KMS-11 (cell line): ENCODE measurements at regions not wholly inside any gene's neighbourhood (a gene's known extent, or its start where the extent isn't known, plus 50 kb on each side); places are given as distances from the start of the nearest gene placed in this dataset.

Source experiments
- H2AFZ ChIP-seq: fragments of 200-600 bp; sonication (generic); 2 replicates; pipeline ENCODE4 v1.6.1; 2016; ENCODE audit warnings: antibody characterized with exemption, mixed run types, low read depth
- H3K27ac ChIP-seq: fragments of 200-600 bp; sonication (generic); 2 replicates; pipeline ENCODE4 v1.6.1; 2016; ENCODE audit warnings: mild to moderate bottlenecking, mixed run types
- H3K27me3 ChIP-seq: fragments of 200-600 bp; sonication (generic); 2 replicates; pipeline ENCODE4 v1.6.1; 2017; ENCODE audit warnings: mild to moderate bottlenecking, low read depth, mixed run types, moderate library complexity; ENCODE audit not compliant: insufficient read depth
- H3K36me3 ChIP-seq: fragments of 200-600 bp; sonication (generic); 2 replicates; pipeline ENCODE4 v1.6.1; 2017; ENCODE audit warnings: mild to moderate bottlenecking, mixed run types; ENCODE audit not compliant: insufficient read depth
- H3K4me1 ChIP-seq: fragments of 200-600 bp; sonication (generic); 2 replicates; pipeline ENCODE4 v1.6.1; 2016; ENCODE audit warnings: mild to moderate bottlenecking, low read depth, mixed run types; ENCODE audit not compliant: poor library complexity, severe bottlenecking
- H3K4me2 ChIP-seq: fragments of 200-600 bp; sonication (generic); 2 replicates; pipeline ENCODE4 v1.7.0; 2016; ENCODE audit warnings: mild to moderate bottlenecking, mixed run types
- H3K4me3 ChIP-seq: fragments of 200-600 bp; sonication (generic); IDR thresholded peaks from 2 replicates; pipeline ENCODE4 v1.6.1; 2017; ENCODE audit warnings: low read depth, low read length, mixed read lengths; ENCODE audit not compliant: insufficient read depth
- H3K79me2 ChIP-seq: fragments of 200-600 bp; sonication (generic); 2 replicates; pipeline ENCODE4 v1.6.1; 2016; ENCODE audit warnings: low read depth, mixed run types; ENCODE audit not compliant: insufficient read depth
- H3K9ac ChIP-seq: fragments of 200-600 bp; sonication (generic); 2 replicates; pipeline ENCODE4 v1.6.1; 2016; ENCODE audit warnings: mild to moderate bottlenecking, mixed run types
- H4K20me1 ChIP-seq: fragments of 200-600 bp; sonication (generic); 2 replicates; pipeline ENCODE4 v1.6.1; 2016; ENCODE audit warnings: mild to moderate bottlenecking, mixed run types; ENCODE audit not compliant: insufficient read depth
- TF ChIP-seq, protein P1 (sequence below): fragments of 200-600 bp; sonication (generic); conservative IDR thresholded peaks from 2 replicates; pipeline ENCODE4 v1.6.1; 2017; ENCODE audit warnings: low read depth, mild to moderate bottlenecking, antibody characterized with exemption, low read length, moderate library complexity, mixed read lengths

DNA sequence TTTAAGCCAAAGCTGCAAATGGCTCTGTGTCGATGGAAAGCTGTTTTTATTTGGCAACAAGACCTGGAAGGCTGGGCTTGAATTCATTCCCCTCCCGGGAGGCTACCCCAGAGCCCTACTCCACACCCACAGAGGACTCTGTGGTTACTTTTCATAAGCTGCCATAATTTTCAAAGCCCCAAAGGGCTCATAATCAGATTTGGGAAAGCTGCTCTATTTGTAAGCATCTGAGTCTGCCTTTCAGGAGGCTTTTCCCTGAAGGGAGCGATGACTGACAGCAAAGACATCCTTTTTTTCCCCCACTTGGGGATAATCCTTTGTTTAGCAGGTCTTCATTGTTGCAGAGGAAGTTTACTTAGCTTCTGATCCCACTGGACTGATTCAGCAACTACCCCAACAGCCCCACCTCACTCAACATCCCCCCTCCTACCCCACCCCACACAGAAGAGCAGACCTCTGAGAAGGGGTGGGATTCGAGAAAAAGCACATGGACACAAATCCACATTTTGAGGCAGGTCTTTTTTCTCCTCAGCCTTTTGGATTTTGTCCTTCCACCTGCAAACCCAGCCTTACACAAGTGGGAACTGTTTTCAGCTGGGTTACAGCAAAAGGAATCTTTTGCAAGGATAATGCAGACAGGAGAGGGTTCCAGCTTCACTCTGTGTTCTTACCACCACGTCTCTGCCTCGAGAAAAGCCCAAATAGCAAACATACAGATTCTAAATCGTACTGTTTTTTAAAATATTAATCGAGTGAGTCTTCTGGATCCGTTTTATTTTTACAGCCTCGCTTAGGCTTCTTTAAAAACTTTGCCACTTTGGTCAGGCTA lies 244.4 kb upstream of the TUT7 start:
- Histone ChIP-seq H3K4me1 (no peaks in the 10 kb centered on the region), H3K4me2 (no peak overlapping the region), H2AFZ (no peak overlapping the region), H3K4me3 (no peak overlapping the region), H3K9ac (no peak overlapping the region), H3K36me3 (no peaks in the 10 kb centered on the region), H3K27ac (no peak overlapping the region), H3K27me3 (no peaks in the 10 kb centered on the region), H3K79me2 (no peaks in the 10 kb centered on the region), H4K20me1 (no peaks in the 10 kb centered on the region)
- TF ChIP-seq, protein P1, sequence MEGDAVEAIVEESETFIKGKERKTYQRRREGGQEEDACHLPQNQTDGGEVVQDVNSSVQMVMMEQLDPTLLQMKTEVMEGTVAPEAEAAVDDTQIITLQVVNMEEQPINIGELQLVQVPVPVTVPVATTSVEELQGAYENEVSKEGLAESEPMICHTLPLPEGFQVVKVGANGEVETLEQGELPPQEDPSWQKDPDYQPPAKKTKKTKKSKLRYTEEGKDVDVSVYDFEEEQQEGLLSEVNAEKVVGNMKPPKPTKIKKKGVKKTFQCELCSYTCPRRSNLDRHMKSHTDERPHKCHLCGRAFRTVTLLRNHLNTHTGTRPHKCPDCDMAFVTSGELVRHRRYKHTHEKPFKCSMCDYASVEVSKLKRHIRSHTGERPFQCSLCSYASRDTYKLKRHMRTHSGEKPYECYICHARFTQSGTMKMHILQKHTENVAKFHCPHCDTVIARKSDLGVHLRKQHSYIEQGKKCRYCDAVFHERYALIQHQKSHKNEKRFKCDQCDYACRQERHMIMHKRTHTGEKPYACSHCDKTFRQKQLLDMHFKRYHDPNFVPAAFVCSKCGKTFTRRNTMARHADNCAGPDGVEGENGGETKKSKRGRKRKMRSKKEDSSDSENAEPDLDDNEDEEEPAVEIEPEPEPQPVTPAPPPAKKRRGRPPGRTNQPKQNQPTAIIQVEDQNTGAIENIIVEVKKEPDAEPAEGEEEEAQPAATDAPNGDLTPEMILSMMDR, result no peak

DNA sequence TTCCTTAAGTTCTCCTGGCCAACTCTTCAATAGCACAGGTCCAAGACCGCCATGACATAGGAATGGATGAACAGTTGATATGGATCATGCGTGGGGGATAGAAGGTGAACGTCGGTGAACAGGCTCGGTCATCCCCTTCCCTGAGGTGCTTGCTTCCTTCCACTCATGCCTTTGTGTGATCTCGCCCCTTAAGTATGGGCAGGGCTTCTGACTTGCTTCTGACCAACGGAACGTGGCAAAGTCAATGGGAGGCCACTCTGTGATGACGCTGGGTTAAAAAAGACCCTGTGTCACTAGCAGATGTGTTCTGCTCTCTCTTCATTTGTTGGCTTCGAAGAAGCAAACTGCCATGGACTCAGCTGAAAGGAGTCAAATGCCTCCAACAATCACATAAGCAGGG lies 240.5 kb upstream of the TUT7 start:
- no peaks in the 10 kb centered on the region for H3K36me3 ChIP-seq
- no peak overlapping the region for H3K4me3 ChIP-seq
- H3K4me1 ChIP-seq, result no peaks in the 10 kb centered on the region
- H3K79me2 ChIP-seq, result no peaks in the 10 kb centered on the region
- no peak overlapping the region for H3K9ac ChIP-seq
- H2AFZ ChIP-seq, result no peak overlapping the region
- no peaks in the 10 kb centered on the region for H3K27me3 ChIP-seq
- H4K20me1 ChIP-seq, result no peaks in the 10 kb centered on the region
- no peak overlapping the region for H3K4me2 ChIP-seq
- TF ChIP-seq, protein P1, result no peak
- no peak overlapping the region for H3K27ac ChIP-seq

DNA sequence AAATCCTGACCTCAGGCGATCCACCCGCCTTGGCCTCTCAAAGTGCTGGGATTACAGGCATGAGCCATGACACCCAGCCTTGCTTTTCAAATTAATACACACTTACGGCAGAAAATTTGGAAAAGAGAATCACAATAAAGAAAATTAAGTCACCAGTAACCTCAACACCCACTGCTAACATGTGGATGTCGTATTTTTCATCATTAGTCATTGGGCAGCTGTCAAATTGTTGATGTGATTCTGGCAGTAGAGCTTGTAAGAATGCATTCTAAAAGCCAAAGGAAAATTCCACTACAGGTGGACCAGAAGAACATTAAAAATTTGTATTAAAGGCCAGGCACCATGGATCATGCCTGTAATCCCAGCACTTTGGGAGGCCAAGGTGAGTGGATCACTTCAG lies 237.3 kb upstream of the TUT7 start:
- Histone ChIP-seq H3K9ac (no peak overlapping the region), H4K20me1 (no peaks in the 10 kb centered on the region), H2AFZ (no peak overlapping the region), H3K79me2 (no peaks in the 10 kb centered on the region), H3K27me3 (no peaks in the 10 kb centered on the region), H3K4me3 (no peak overlapping the region), H3K4me2 (no peak overlapping the region), H3K36me3 (no peaks in the 10 kb centered on the region), H3K4me1 (no peaks in the 10 kb centered on the region), H3K27ac (no peak overlapping the region)
- TF ChIP-seq, protein P1, result no peak

DNA sequence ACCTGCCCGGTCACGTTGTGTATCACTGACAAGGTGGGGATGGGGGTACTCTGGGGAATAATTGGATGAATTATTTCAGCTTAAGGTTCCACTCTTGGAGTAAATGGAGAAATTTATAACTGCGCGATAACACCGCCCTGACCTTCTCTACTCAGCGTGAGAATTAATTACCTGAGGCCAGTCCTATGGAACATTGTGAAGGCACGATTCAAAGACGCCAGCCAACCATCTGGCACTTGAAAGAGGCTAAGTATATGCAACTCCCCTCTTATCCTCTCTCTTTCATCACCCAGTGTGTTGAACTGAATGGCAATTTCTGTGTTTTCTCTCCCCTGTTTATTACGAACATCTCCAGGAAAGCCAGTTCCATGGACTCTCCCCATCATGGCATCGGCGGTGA lies 235.5 kb upstream of the TUT7 start:
- Histone ChIP-seq H2AFZ (no peak overlapping the region), H3K36me3 (no peaks in the 10 kb centered on the region), H3K9ac (no peak overlapping the region), H3K4me3 (no peak overlapping the region), H3K27ac (no peak overlapping the region), H3K79me2 (no peaks in the 10 kb centered on the region), H3K27me3 (no peaks in the 10 kb centered on the region), H3K4me1 (no peaks in the 10 kb centered on the region), H4K20me1 (no peaks in the 10 kb centered on the region), H3K4me2 (no peak overlapping the region)
- TF ChIP-seq, protein P1, result no peak
